ENCODE measurements at regions not wholly inside any gene's neighbourhood (a gene's known extent, or its start where the extent isn't known, plus 50 kb on each side); places are given as distances from the start of the nearest gene placed in this dataset.

DNA sequence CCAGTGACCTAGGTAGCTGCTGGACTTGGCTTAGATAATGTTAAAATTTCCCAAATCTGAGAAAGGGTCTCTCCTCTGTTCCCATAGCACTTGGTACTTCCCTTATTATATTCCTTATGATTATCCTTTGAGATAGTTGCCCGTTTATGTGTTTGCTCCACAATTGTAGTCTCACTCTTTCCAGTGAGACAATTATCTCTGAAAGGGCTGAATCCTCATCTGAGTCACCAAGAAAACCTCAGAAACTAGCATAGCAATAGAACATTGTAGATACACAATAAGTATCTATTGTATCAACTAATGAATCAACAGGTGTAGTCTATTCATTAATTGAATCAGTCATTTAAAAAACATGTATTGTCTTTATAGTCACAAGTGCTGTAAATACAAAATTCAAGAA lies 119.1 kb upstream of the FAR2 start:
- TF ChIP-seq, protein P1, sequence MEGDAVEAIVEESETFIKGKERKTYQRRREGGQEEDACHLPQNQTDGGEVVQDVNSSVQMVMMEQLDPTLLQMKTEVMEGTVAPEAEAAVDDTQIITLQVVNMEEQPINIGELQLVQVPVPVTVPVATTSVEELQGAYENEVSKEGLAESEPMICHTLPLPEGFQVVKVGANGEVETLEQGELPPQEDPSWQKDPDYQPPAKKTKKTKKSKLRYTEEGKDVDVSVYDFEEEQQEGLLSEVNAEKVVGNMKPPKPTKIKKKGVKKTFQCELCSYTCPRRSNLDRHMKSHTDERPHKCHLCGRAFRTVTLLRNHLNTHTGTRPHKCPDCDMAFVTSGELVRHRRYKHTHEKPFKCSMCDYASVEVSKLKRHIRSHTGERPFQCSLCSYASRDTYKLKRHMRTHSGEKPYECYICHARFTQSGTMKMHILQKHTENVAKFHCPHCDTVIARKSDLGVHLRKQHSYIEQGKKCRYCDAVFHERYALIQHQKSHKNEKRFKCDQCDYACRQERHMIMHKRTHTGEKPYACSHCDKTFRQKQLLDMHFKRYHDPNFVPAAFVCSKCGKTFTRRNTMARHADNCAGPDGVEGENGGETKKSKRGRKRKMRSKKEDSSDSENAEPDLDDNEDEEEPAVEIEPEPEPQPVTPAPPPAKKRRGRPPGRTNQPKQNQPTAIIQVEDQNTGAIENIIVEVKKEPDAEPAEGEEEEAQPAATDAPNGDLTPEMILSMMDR (conservative IDR thresholded peaks at IDR 0.05; ENCODE audit: low read depth, low read length) = no peak
- TF ChIP-seq EZH2 (IDR thresholded peaks at IDR 0.05; ENCODE audit: low read length, unreplicated experiment) = no peak

All from PC-3 (cell line).